GM19328 (cell line): ENCODE measurements at regions not wholly inside any gene's neighbourhood (a gene's known extent, or its start where the extent isn't known, plus 50 kb on each side); places are given as distances from the start of the nearest gene placed in this dataset.
"Not testable (repeated sequence)": the region's sequence is repeated elsewhere in the genome, so short reads cannot be mapped to it uniquely, and the experiment has no call there.

ENCODE experiments used
- ATAC-seq: cut with Tn5 transposase; IDR thresholded peaks from one replicate; pipeline ENCODE4 v1.9.1; 2021; ENCODE audit warnings: mild to moderate bottlenecking, moderate library complexity; ENCODE audit not compliant: unreplicated experiment

- no peak for ATAC-seq
Measured at GRCh38 chr1:233788687-233789086, 115.8 kb upstream of the SLC35F3 start.

- no peak for ATAC-seq
Measured at GRCh38 chr1:233790121-233790520, 114.4 kb upstream of the SLC35F3 start.

- peak; percentile 72 for ATAC-seq
Measured at GRCh38 chr1:233790662-233791371, 113.7 kb upstream of the SLC35F3 start.

- ATAC-seq, result no peak
Measured at GRCh38 chr1:233791372-233791703, 113.1 kb upstream of the SLC35F3 start.

- ATAC-seq, result no peak
Measured at GRCh38 chr1:233791721-233792120, 112.8 kb upstream of the SLC35F3 start.

- ATAC-seq, result no peak
Measured at GRCh38 chr1:233794863-233795262, 109.6 kb upstream of the SLC35F3 start.

DNA sequence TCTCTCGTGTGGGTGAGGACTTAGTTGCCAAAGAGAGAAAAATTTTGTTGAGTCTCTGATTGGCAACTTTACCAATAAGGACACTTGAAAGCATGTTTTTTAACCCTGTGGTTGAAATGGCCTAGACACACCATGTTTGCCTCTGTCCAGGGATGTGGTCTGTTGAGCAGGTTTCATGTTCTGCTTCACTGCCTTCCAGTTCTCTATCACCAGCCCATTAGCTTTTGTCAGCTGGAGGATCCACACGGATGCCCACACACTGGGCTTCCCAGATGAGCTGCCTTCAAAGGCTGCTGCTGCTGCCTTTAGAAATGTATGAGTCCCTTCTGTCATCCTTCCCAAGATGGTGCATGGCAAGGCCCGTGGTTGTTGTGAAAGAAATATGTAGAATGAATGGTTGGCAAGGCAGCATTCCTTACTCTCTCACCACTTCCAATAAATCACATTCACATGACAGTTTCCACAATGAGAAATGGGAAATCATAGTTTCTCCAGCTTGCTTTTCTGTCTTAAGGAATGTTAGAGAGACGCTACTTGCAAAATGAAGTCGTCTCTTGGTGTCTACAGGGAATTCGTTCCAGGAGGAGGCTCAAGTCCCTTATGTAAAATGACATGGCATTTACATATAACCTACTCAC, 108.2 kb upstream of the SLC35F3 start:
- ATAC-seq, result no peak

DNA sequence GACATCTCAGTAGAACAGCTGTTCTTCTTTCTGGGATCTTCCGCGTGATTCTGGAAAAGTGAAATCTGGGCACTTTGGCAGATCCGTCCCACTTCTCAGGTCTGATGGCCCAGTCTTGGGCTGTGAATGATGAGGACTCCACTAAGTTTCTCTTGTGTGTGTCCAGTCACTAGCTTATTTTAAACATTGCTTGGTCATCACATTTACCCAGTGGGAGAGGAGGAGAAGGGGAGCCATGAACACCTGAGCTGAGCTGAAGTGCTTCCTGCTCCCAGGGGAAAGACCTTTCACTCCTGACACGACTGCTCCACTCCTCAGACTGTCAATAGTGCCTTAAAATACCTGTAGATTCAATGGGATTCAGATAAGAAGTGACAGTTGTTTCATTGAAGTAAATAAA, 101.9 kb upstream of the SLC35F3 start:
- ATAC-seq, result no peak

DNA sequence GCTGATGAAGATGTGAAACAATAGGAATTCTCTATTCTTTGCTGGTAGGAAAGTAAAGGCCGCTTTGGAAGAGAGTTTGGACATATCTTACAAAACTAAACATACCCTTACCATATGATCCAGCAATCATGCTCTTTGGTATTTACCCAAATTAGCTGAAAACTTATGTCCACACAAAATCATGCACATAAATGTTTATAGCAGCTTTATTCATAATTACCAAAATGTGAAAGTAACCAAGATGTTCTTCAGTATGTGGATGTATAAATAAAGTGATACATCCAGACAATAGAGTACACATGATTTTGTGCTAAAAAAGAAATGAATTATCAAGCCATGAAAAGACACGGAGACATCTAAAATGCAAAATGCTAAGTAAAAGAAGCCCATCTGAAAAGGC, 98.7 kb upstream of the SLC35F3 start:
- ATAC-seq, result no peak

DNA sequence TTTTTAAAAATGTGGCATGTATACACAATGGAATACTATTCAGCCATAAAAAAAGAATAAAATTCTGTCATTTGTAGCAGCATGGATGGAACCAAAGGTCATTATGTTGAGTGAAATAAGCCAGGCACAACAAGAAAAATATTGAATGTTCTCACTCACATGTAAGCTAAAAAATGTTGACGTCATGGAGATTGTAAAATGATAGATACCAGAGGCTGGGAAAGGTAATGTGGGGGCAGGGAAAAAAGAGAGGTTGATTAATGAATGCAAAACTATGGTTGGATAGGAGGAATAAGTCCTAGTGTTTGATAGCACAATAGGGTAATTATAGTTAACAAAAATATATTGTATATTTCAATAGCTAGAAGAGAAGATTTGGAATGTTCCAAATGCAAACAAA, 89.1 kb upstream of the SLC35F3 start:
- no peak for ATAC-seq

- ATAC-seq, result no peak
Measured at GRCh38 chr1:233815865-233816264, 88.6 kb upstream of the SLC35F3 start.

DNA sequence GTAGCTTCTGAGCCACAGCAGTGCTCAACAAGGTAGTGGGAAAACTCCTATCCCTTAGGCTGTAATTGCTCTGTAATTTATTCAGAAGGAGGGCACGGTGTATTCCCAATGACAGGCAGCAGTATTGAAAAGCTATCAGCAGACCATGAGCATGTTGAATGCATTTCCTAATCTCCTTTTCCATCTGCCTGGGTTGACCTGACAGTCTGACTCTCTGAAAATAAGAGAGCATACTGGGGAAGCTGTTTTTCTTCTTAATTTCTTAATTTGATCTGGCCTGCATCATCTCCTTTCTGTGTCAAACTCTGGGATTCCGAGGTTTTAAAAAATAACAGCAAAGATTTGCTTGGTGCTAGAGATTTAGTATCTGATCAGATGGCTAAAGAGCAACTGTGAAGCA, 88.1 kb upstream of the SLC35F3 start:
- no peak for ATAC-seq

DNA sequence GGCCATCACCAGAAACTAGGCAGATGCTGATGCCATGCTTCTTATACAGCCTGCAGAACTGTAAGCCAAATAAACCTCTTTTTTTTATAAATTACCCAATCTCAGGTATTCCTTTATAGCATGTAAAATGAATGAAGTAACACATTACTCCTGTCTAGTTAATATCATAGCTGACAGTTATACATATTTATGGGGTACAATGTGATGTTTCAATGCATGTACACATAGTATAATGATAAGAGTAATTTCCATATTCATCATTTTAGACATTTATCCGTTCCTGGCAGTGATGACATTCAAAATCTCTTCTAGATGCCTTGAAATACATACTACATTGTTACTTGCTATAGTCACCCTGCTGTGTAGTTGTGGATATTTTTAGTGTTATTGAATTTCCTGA, 85.4 kb upstream of the SLC35F3 start:
- ATAC-seq, result no peak

DNA sequence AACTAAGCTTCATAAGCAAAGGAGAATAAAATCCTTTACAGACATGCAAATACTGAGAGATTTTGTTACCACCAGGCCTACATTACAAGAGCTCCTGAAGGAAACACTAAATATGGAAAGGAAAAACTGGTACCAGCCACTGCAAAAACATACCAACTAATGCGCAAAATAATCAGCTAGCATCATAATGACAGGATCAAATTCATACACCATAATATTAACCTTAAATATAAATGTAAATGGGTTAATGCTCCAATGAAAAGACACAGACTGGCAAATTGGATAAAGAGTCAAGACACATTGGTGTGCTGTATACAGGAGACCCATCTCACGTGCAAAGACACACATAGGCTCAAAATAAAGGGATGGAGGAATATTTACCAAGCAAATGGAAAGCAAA, 80.3 kb upstream of the SLC35F3 start:
- ATAC-seq, result not testable (repeated sequence)

DNA sequence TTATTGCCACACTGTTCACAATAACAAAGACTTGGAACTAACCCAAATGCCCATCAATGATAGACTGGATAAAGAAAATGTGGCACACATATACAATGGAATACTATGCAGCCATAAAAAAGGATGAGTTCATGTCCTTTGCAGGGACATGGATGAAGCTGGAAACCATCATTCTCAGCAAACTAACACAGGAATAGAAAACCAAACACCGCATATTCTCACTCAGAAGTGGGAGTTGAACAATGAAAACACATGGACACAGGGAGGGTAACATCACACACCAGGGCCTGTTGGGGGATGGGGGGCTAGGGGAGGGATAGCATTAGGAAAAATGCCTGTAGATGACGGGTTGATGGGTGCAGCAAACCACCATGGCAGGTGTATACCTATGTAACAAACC, 76.5 kb upstream of the SLC35F3 start:
- ATAC-seq, result not testable (repeated sequence)

DNA sequence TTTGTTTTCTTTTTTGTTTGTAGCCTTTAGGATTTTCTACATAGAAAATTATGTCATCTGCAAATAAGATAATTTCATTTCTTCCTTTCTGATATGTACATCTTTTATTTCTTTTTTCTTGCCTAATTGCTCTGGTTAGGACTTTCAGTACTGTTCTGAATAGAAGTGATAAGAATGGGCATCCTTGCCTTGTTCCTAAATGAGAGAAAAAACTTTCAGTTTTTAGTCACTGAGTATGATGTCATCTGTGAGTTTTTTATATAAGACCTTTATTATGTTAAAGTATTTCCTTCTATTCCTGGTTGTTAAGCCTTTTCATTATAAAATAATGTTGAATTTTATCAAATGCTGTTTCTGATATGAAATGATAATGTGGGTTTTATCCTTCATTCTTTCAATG, 76.0 kb upstream of the SLC35F3 start:
- ATAC-seq, result no peak

GRCh38 chr1:233834609-233835008, 69.9 kb upstream of the SLC35F3 start:
- ATAC-seq, result no peak

GRCh38 chr1:233838207-233838606, 66.3 kb upstream of the SLC35F3 start:
- not testable (repeated sequence) for ATAC-seq

GRCh38 chr1:233843525-233844204, 60.8 kb upstream of the SLC35F3 start:
- ATAC-seq, result no peak

- ATAC-seq, result no peak
Measured at GRCh38 chr1:233844275-233844674, 60.2 kb upstream of the SLC35F3 start.

DNA sequence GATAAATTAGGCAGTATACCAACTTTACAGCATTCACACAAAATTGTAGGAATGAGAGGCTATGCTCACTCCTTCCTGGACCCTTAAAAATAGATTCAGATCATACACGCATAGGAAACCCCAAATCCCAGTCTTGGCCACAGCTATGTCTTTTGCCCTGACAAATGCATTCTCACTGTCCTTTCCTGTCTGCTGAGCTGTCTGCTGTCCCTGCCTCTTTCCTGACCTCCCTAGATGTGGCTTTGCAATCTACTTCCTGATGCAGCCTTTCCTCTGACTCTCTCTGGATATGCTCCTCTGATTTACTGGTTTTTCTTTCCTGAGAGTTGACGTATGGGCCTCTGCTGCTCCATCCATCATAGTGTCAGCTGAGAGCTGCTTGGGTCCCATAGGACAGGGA, 59.8 kb upstream of the SLC35F3 start:
- no peak for ATAC-seq
